ENCODE measurements at regions not wholly inside any gene's neighbourhood (a gene's known extent, or its start where the extent isn't known, plus 50 kb on each side); places are given as distances from the start of the nearest gene placed in this dataset.

- no peak for TF ChIP-seq CTCF (IDR thresholded peaks at IDR 0.05; ENCODE audit: insufficient read depth, low read length, poor library complexity, severe bottlenecking)
- H3K27me3 ChIP-seq (replicated peaks; ENCODE audit: control insufficient read depth, insufficient read depth, low read length) = no peaks in the 10 kb centered on the region
- DNase-seq (ENCODE audit: extremely low read depth, insufficient read length) = no peak
- no peaks in the 10 kb centered on the region for H3K36me3 ChIP-seq (ENCODE audit: control insufficient read depth, insufficient read depth, low read length)
- no peak overlapping the region for H3K4me3 ChIP-seq (replicated peaks; ENCODE audit: low read depth, low read length)
These were observed 97.4 kb upstream of the CIBAR2 start for GRCh38 chr16:85209526-85210121.

GRCh38 chr16:85210423-85211169, 98.3 kb upstream of the CIBAR2 start:
- Histone ChIP-seq H3K36me3 (ENCODE audit: control insufficient read depth, insufficient read depth, low read length) (no peaks in the 10 kb centered on the region), H3K4me3 (replicated peaks; ENCODE audit: low read depth, low read length) (no peak overlapping the region), H3K27me3 (replicated peaks; ENCODE audit: control insufficient read depth, insufficient read depth, low read length) (no peaks in the 10 kb centered on the region)
- no peak for DNase-seq (ENCODE audit: extremely low read depth, insufficient read length)
- no peak for TF ChIP-seq CTCF (IDR thresholded peaks at IDR 0.05; ENCODE audit: insufficient read depth, low read length, poor library complexity, severe bottlenecking)

- no peak for DNase-seq (ENCODE audit: extremely low read depth, insufficient read length)
- H3K27me3 ChIP-seq (replicated peaks; ENCODE audit: control insufficient read depth, insufficient read depth, low read length) = no peaks in the 10 kb centered on the region
- TF ChIP-seq CTCF (IDR thresholded peaks at IDR 0.05; ENCODE audit: insufficient read depth, low read length, poor library complexity, severe bottlenecking) = no peak
- H3K4me3 ChIP-seq (replicated peaks; ENCODE audit: low read depth, low read length) = no peak overlapping the region
- no peaks in the 10 kb centered on the region for H3K36me3 ChIP-seq (ENCODE audit: control insufficient read depth, insufficient read depth, low read length)
These were observed 99.1 kb upstream of the CIBAR2 start for GRCh38 chr16:85211271-85211801.

- Histone ChIP-seq H3K27me3 (replicated peaks; ENCODE audit: control insufficient read depth, insufficient read depth, low read length) (no peaks in the 10 kb centered on the region), H3K36me3 (ENCODE audit: control insufficient read depth, insufficient read depth, low read length) (no peaks in the 10 kb centered on the region), H3K4me3 (replicated peaks; ENCODE audit: low read depth, low read length) (no peak overlapping the region)
- DNase-seq (ENCODE audit: extremely low read depth, insufficient read length) = no peak
- no peak for TF ChIP-seq CTCF (IDR thresholded peaks at IDR 0.05; ENCODE audit: insufficient read depth, low read length, poor library complexity, severe bottlenecking)
These were observed 101.8 kb upstream of the CIBAR2 start for GRCh38 chr16:85213926-85214675.

- TF ChIP-seq CTCF (IDR thresholded peaks at IDR 0.05; ENCODE audit: insufficient read depth, low read length, poor library complexity, severe bottlenecking) = no peak
- Histone ChIP-seq H3K27me3 (replicated peaks; ENCODE audit: control insufficient read depth, insufficient read depth, low read length) (no peaks in the 10 kb centered on the region), H3K36me3 (ENCODE audit: control insufficient read depth, insufficient read depth, low read length) (no peaks in the 10 kb centered on the region), H3K4me3 (replicated peaks; ENCODE audit: low read depth, low read length) (no peak overlapping the region)
- DNase-seq (ENCODE audit: extremely low read depth, insufficient read length) = no peak
These were observed 103.3 kb upstream of the CIBAR2 start for GRCh38 chr16:85215478-85216118.
